EH (cell line): ENCODE measurements at regions not wholly inside any gene's neighbourhood (a gene's known extent, or its start where the extent isn't known, plus 50 kb on each side); places are given as distances from the start of the nearest gene placed in this dataset.

ENCODE experiments used
- DNase-seq: peaks from one replicate; pipeline ENCODE4 v3.0.0-alpha.2; 2015; ENCODE audit warnings: low read depth

- DNase-seq = no peak
These were observed 2019.5 kb upstream of the NUDT12 start for GRCh38 chr5:105581988-105582690.

GRCh38 chr5:105573575-105573974 is 2011.0 kb upstream of the NUDT12 start:
- no peak for DNase-seq

- DNase-seq = no peak
These were observed 2002.9 kb upstream of the NUDT12 start for GRCh38 chr5:105565531-105565930.

- no peak for DNase-seq
These were observed 2001.3 kb upstream of the NUDT12 start for GRCh38 chr5:105563842-105564241.

GRCh38 chr5:105554568-105555169 is 1992.1 kb upstream of the NUDT12 start:
- DNase-seq = no peak

DNA sequence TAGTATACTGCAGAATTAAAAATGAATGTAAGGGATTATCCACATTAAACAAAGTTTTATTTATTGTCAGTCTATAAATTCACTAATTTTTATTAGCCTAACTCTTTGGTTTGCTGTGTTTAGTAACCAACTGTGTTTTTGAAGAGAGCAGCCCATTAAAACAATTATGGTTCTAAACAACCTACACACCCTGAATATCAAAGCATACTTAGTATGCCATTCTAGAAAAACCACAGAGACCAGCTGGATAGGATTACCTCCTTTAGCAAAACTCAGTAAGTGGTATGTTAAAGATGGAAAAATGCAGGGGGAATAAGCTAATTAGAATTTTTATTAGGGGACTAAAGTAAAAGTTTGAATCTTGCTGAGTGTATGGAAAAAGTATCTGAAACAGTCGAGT is 1981.7 kb upstream of the NUDT12 start:
- no peak for DNase-seq

DNA sequence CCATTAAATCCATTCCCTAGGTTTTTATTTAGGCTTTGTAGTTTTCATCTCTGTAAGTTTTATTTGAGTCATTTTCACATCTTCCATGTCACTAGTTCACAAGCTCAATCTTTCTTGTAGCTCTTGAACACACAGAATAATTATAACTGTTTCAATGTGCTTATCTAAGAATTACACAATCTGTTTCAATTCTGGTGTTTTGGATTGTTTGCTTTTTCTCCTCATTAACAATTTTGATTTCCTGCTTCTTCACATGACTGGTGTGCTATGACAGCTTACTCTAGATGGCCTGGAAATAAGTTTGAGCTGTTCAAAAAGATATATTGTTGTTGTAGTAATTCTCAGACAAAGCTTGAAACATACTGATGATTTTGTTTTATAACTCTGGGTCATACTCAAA is 1974.1 kb upstream of the NUDT12 start:
- DNase-seq = no peak

- no peak for DNase-seq
These were observed 1968.2 kb upstream of the NUDT12 start for GRCh38 chr5:105530716-105531261.

GRCh38 chr5:105529851-105530250 is 1967.3 kb upstream of the NUDT12 start:
- DNase-seq = no peak

GRCh38 chr5:105508519-105508918 is 1945.9 kb upstream of the NUDT12 start:
- DNase-seq = no peak

DNA sequence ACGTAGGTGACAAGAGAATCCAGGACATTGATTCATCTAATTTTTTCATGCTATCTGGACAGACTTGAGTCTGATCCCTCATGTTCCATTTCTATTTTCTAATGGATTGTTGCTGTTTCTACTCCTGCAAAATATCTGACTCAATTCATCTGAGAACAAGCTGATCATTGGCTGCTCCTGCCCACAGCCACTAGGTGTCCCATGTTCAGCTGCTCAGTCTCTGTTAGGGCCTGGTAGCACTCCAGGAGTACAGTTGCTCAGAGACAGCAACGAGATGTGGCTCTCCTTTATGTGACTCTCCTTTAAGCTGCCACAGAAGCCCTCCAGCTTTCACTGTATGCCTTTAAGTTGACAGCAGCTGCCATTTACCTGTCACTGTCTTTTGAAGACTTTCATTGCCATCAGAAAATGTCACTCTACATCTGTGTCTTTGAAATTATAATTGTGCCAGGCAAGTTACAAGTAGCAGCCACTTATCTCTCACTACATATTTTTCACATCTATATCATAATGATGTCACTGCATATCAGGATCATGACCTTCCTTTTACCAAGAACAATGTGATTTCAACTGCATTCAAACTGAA is 1944.2 kb upstream of the NUDT12 start:
- no peak for DNase-seq

DNA sequence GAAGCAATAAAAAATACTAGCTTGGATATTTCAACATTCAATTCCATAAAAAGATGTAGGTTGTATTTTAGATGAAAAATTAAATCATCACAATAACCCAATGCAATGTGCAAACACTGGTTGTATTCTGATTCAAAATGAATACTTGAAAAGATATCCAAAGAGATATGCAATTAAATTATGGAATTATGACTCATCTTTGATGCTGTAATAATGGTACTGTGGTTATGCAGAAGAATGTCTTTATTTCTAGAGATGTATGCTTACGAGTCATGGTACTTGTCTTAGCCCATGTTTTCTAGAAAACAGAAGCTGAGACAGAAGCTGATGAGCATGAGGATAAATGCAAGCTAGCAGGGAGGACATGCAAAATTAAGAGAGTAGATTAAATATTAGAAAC is 1941.4 kb upstream of the NUDT12 start:
- DNase-seq = no peak

DNA sequence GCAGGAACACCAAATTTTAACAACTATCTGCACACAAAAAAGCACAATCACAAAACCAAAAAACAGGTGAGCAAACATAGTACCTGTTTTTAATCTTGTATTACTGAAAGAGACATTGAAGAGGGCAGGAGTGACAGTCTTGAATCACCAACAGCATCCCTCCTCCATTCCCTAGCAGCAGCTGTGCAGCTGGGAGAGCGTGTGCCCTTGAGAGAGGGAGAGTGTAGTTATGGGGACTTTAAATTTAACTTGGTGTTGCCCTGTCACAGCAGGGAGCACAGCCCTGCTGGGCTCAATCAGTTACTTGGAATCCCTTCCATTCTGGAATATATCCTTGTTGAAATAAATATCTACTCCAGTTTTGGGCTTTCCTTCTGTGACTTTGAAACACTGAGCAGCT is 1938.7 kb upstream of the NUDT12 start:
- no peak for DNase-seq

DNA sequence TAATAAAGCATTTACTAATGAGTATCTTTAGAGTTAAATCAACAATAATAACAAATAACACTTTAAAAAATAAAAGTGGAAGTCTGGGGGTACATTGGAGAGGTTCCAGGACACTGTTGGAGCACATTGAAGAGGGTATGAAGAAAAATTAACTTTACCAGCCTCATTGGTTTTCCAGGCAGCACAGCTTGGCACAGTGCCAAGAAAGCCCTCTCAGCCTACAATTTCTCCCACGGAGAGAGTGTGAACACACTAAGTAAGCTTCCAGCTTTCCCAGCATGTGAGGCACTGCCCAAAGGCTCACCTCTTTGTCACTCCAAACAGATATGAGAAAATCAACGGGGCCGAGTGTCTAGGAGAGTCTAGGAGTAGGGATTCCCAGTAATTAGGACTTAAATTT is 1912.8 kb upstream of the NUDT12 start:
- no peak for DNase-seq

- no peak for DNase-seq
These were observed 1899.8 kb upstream of the NUDT12 start for GRCh38 chr5:105462377-105462776.

- DNase-seq = no peak
These were observed 1898.1 kb upstream of the NUDT12 start for GRCh38 chr5:105460721-105461120.

DNA sequence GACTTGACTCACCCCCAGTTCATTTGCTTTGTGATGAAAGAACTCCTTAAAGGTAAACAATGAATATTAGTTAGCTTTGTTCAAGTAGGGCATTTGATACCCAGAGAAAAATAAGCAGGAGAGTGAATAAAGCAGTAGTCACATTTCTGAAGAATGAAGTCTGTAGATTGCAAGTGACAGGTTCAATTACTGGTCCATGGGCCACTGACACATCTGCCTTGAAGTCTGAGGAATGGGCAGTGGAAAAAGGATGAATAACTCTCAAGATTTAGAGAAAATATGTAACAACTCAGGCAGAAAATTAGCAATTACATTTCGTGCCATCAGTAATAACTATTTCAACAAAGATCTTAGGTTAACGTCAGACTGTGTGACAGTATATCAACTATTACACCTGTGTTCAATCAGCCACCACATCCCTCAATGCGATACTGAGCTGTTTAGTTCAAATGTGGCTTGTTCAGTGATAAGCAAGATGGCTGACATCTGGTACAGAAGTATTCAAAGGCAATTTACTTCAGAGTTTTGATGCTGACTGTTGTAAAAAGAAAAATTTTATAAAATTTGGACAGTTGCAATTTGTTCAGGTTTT is 1890.7 kb upstream of the NUDT12 start:
- DNase-seq = no peak

DNA sequence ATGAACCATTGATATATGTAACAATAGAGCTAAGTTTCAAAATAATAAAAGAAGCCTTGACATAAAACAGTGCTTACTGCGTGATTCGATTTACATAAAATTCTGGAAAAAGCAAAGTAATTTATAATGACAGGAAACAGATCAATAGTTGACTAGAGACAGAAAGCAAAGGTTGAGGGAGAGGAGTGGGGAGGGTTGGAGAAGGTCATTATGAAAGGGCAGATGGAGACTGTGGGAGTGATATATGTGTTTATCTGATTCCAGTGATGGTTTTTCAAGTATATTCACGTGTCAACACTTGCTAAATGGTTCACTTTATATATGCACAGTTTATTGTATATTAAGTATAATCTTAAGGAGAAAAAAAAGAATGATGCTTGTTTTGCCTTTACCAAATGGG is 1885.7 kb upstream of the NUDT12 start:
- no peak for DNase-seq

GRCh38 chr5:105430516-105430915 is 1867.9 kb upstream of the NUDT12 start:
- DNase-seq = no peak

DNA sequence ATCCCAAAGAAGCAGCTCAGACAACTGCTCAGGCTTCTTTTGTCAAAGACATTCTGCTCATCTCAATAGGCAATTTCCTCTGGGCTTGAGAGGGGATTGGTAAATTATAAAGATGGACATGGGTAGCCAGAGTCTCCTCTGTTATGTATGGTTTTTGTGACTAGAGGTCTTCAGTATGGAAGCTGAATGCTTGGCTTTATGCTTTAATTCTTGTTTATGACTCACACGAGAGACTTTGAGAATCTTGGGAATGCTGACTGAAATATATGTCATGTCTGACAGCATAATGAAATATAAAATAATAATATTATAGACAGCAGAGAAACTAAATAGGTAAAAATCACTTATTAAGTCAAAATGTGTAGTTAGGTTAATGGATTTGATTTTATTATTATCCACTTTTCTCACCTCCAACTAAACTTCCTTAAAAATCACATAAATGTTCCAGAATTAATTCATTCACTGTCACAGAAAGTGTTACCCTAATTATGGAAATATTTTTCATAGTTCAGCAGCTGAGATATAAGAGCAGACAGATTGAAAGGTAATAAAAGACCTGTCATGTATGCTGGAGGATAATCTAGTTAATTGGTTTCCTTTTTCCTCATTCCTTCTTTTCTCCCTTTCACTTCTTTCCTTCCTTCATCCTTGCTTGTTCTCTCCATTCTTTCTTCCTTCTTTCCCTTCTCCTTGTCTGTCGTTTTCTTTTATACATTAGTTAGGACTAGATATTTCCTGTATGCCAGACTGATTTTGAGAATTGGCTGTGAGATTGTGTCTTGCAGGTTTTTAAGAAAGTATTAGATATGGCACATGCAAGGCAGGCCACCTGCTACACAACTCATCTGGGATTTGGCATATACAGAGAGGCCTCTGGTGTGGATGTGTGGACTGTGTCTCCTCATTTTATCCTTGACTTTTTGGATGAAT is 1866.1 kb upstream of the NUDT12 start:
- DNase-seq = no peak

DNA sequence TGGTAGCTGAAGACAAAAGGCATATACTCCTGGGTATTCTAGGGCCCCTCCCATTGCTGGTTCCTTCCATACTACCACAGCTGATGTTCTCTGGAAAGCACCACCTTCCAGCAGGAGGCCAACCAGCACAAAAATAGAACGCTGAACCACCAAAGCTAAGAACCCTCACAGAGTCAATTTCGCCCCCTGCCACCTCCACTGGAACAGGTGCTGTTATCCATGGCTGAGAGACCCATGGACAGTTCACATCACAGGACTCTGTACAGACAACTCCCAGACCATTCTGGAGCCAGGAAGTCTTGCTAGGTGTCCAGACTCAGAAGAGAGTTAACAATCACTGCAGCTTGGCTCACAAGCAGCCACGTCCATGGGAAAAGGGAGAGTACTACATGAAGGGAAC is 1851.5 kb upstream of the NUDT12 start:
- no peak for DNase-seq

- DNase-seq = no peak
These were observed 1850.9 kb upstream of the NUDT12 start for GRCh38 chr5:105413406-105413990.
